Esophagus muscularis mucosa (tissue), 3 donors: ENCODE measurements at regions not wholly inside any gene's neighbourhood (a gene's known extent, or its start where the extent isn't known, plus 50 kb on each side); places are given as distances from the start of the nearest gene placed in this dataset.

ENCODE experiments used
- CTCF ChIP-seq, 3 experiments: fragments of 200-600 bp in 2 of 3; fragments of 450-650 bp in 1 of 3; sonication (generic) in 2 of 3; IDR thresholded peaks; one replicate each; pipeline ENCODE4 v1.5.1; 2017 to 2019; ENCODE audit warnings: antibody characterized with exemption in 3 of 3, mild to moderate bottlenecking in 2 of 3, moderate library complexity in 1 of 3
- EP300 ChIP-seq: sonication (generic); formaldehyde crosslinking; IDR thresholded peaks from one replicate; pipeline ENCODE4 v1.6.1; 2017; ENCODE audit warnings: antibody characterized with exemption

GRCh38 chr9:1331546-1332038 lies 281.4 kb downstream of the DMRT2 start:
- no peak for TF ChIP-seq CTCF (IDR thresholded peaks at IDR 0.05)
- TF ChIP-seq EP300 = no peak
